Skeletal muscle satellite cell (primary cell): ENCODE measurements at regions not wholly inside any gene's neighbourhood (a gene's known extent, or its start where the extent isn't known, plus 50 kb on each side); places are given as distances from the start of the nearest gene placed in this dataset.
"Not testable (repeated sequence)": the region's sequence is repeated elsewhere in the genome, so short reads cannot be mapped to it uniquely, and the experiment has no call there.

ENCODE experiments used
- H3K27me3 ChIP-seq: 2 replicates; pipeline ENCODE4 v1.7.0; 2013; ENCODE audit warnings: low read length; ENCODE audit not compliant: control insufficient read depth, insufficient read depth
- H3K36me3 ChIP-seq: 2 replicates; pipeline ENCODE4 v1.7.0; 2013; ENCODE audit warnings: mild to moderate bottlenecking, control low read depth, low read length; ENCODE audit not compliant: insufficient read depth
- H3K4me1 ChIP-seq: 2 replicates; pipeline ENCODE4 v1.7.0; 2013; ENCODE audit warnings: low read length; ENCODE audit not compliant: control insufficient read depth, insufficient read depth
- H3K4me2 ChIP-seq: 2 replicates; pipeline ENCODE4 v1.7.0; 2013; ENCODE audit warnings: mild to moderate bottlenecking, low read length
- H3K4me3 ChIP-seq: 2 replicates; pipeline ENCODE4 v1.7.0; 2013; ENCODE audit warnings: low read length
- H3K9ac ChIP-seq: 2 replicates; pipeline ENCODE4 v1.7.0; 2013; ENCODE audit warnings: mild to moderate bottlenecking, low read depth, low read length, moderate library complexity
- H3K9me3 ChIP-seq: replicated peaks from 2 replicates; pipeline ENCODE4 v1.7.0; 2013; ENCODE audit warnings: mild to moderate bottlenecking, control low read depth, low read length

- Histone ChIP-seq H3K9ac (no peak overlapping the region), H3K9me3 (no peaks in the 10 kb centered on the region), H3K4me3 (no peak overlapping the region), H3K4me2 (no peak overlapping the region), H3K4me1 (no peaks in the 10 kb centered on the region), H3K36me3 (no peaks in the 10 kb centered on the region), H3K27me3 (no peaks in the 10 kb centered on the region)
Observed at GRCh38 chr13:88223958-88224357, 552.8 kb downstream of the SLITRK5 start.

GRCh38 chr13:88235441-88235840 is 564.3 kb downstream of the SLITRK5 start:
- no peaks in the 10 kb centered on the region for H3K4me1 ChIP-seq
- H3K36me3 ChIP-seq: no peaks in the 10 kb centered on the region
- no peaks in the 10 kb centered on the region for H3K9me3 ChIP-seq
- no peak overlapping the region for H3K4me3 ChIP-seq
- H3K4me2 ChIP-seq: no peak overlapping the region
- no peak overlapping the region for H3K9ac ChIP-seq
- H3K27me3 ChIP-seq: no peaks in the 10 kb centered on the region

GRCh38 chr13:88246239-88246638 is 575.1 kb downstream of the SLITRK5 start:
- no peaks in the 10 kb centered on the region for H3K9me3 ChIP-seq
- H3K4me2 ChIP-seq: no peak overlapping the region
- H3K4me3 ChIP-seq: no peak overlapping the region
- H3K36me3 ChIP-seq: no peaks in the 10 kb centered on the region
- H3K9ac ChIP-seq: no peak overlapping the region
- no peaks in the 10 kb centered on the region for H3K27me3 ChIP-seq
- H3K4me1 ChIP-seq: no peaks in the 10 kb centered on the region

GRCh38 chr13:88248393-88248792 is 577.2 kb downstream of the SLITRK5 start:
- Histone ChIP-seq H3K27me3 (no peaks in the 10 kb centered on the region), H3K9ac (no peak overlapping the region), H3K4me2 (no peak overlapping the region), H3K9me3 (no peaks in the 10 kb centered on the region), H3K4me3 (no peak overlapping the region), H3K4me1 (no peaks in the 10 kb centered on the region), H3K36me3 (no peaks in the 10 kb centered on the region)

GRCh38 chr13:88257706-88258105 is 586.5 kb downstream of the SLITRK5 start:
- Histone ChIP-seq H3K4me1 (no peaks in the 10 kb centered on the region), H3K9me3 (no peaks in the 10 kb centered on the region)

GRCh38 chr13:88263808-88264207 is 592.6 kb downstream of the SLITRK5 start:
- Histone ChIP-seq H3K4me1 (no peaks in the 10 kb centered on the region), H3K9ac (no peak overlapping the region), H3K27me3 (no peaks in the 10 kb centered on the region), H3K4me3 (no peak overlapping the region), H3K9me3 (no peaks in the 10 kb centered on the region), H3K4me2 (no peak overlapping the region), H3K36me3 (no peaks in the 10 kb centered on the region)

More at GRCh38 chr13:88257706-88258105, 586.5 kb downstream of the SLITRK5 start:
- Histone ChIP-seq H3K27me3 (no peaks in the 10 kb centered on the region), H3K36me3 (no peaks in the 10 kb centered on the region), H3K4me2 (no peak overlapping the region), H3K4me3 (no peak overlapping the region), H3K9ac (no peak overlapping the region)

GRCh38 chr13:88281841-88282240 is 610.7 kb downstream of the SLITRK5 start:
- no peaks in the 10 kb centered on the region for H3K36me3 ChIP-seq
- H3K4me2 ChIP-seq: no peak overlapping the region
- no peak overlapping the region for H3K4me3 ChIP-seq
- no peaks in the 10 kb centered on the region for H3K27me3 ChIP-seq
- H3K9me3 ChIP-seq: no peaks in the 10 kb centered on the region
- no peak overlapping the region for H3K9ac ChIP-seq
- H3K4me1 ChIP-seq: no peaks in the 10 kb centered on the region

- Histone ChIP-seq H3K27me3 (no peaks in the 10 kb centered on the region), H3K4me2 (no peak overlapping the region), H3K4me3 (no peak overlapping the region), H3K9me3 (no peaks in the 10 kb centered on the region), H3K4me1 (no peaks in the 10 kb centered on the region), H3K9ac (no peak overlapping the region), H3K36me3 (no peaks in the 10 kb centered on the region)
Observed at GRCh38 chr13:88285329-88285728, 614.2 kb downstream of the SLITRK5 start.

- H3K36me3 ChIP-seq: no peaks in the 10 kb centered on the region
- H3K9me3 ChIP-seq: no peaks in the 10 kb centered on the region
- H3K27me3 ChIP-seq: no peaks in the 10 kb centered on the region
- H3K4me2 ChIP-seq: no peak overlapping the region
- no peak overlapping the region for H3K9ac ChIP-seq
- no peak overlapping the region for H3K4me3 ChIP-seq
- no peaks in the 10 kb centered on the region for H3K4me1 ChIP-seq
Observed at GRCh38 chr13:88288326-88288725, 617.2 kb downstream of the SLITRK5 start.

GRCh38 chr13:88291731-88292130 is 620.6 kb downstream of the SLITRK5 start:
- not testable (repeated sequence) for H3K4me1 ChIP-seq, H3K9ac ChIP-seq, H3K9me3 ChIP-seq, H3K36me3 ChIP-seq, H3K4me3 ChIP-seq, H3K27me3 ChIP-seq, H3K4me2 ChIP-seq

- no peak overlapping the region for H3K4me3 ChIP-seq
- no peaks in the 10 kb centered on the region for H3K27me3 ChIP-seq
- H3K9me3 ChIP-seq: no peaks in the 10 kb centered on the region
- no peak overlapping the region for H3K4me2 ChIP-seq
- no peak overlapping the region for H3K9ac ChIP-seq
- no peaks in the 10 kb centered on the region for H3K36me3 ChIP-seq
- no peaks in the 10 kb centered on the region for H3K4me1 ChIP-seq
Observed at GRCh38 chr13:88294368-88294767, 623.2 kb downstream of the SLITRK5 start.

- no peaks in the 10 kb centered on the region for H3K36me3 ChIP-seq
- H3K4me1 ChIP-seq: no peaks in the 10 kb centered on the region
- H3K4me3 ChIP-seq: no peak overlapping the region
- H3K4me2 ChIP-seq: no peak overlapping the region
- H3K9me3 ChIP-seq: no peaks in the 10 kb centered on the region
- H3K27me3 ChIP-seq: no peaks in the 10 kb centered on the region
- no peak overlapping the region for H3K9ac ChIP-seq
Observed at GRCh38 chr13:88303157-88303556, 632.0 kb downstream of the SLITRK5 start.
